Parathyroid adenoma (tissue), 2 donors: ENCODE measurements at regions not wholly inside any gene's neighbourhood (a gene's known extent, or its start where the extent isn't known, plus 50 kb on each side); places are given as distances from the start of the nearest gene placed in this dataset.

Experiments used
- H2AFZ ChIP-seq: fragments of 300-600 bp; sonication (generic); one replicate; pipeline ENCODE4 v1.7.0; 2017; ENCODE audit warnings: antibody characterized with exemption, mild to moderate bottlenecking
- H3K27ac ChIP-seq: fragments of 300-600 bp; sonication (generic); one replicate; pipeline ENCODE4 v1.7.0; 2017
- H3K27me3 ChIP-seq: fragments of 300-600 bp; sonication (generic); one replicate; pipeline ENCODE4 v1.7.0; 2017; ENCODE audit warnings: low read length; ENCODE audit not compliant: control insufficient read depth, insufficient read depth
- H3K36me3 ChIP-seq: fragments of 300-600 bp; sonication (generic); one replicate; pipeline ENCODE4 v1.7.0; 2017; ENCODE audit warnings: low read length; ENCODE audit not compliant: control insufficient read depth, insufficient read depth
- H3K4me1 ChIP-seq: fragments of 300-600 bp; sonication (generic); one replicate; pipeline ENCODE4 v1.7.0; 2017; ENCODE audit warnings: control low read depth
- H3K4me2 ChIP-seq: fragments of 300-600 bp; sonication (generic); one replicate; pipeline ENCODE4 v1.7.0; 2017; ENCODE audit warnings: low read length
- H3K4me3 ChIP-seq: fragments of 300-600 bp; sonication (generic); one replicate; pipeline ENCODE4 v1.7.0; 2017; ENCODE audit warnings: low read depth, low read length
- H3K79me2 ChIP-seq: fragments of 300-600 bp; sonication (generic); one replicate; pipeline ENCODE4 v1.7.0; 2017; ENCODE audit warnings: control low read depth
- H3K9ac ChIP-seq: fragments of 300-600 bp; sonication (generic); one replicate; pipeline ENCODE4 v1.7.0; 2017; ENCODE audit warnings: mild to moderate bottlenecking
- H3K9me3 ChIP-seq: fragments of 300-600 bp; sonication (generic); one replicate; pipeline ENCODE4 v1.7.0; 2017; ENCODE audit warnings: low read length; ENCODE audit not compliant: control insufficient read depth
- TF ChIP-seq, protein P1 (sequence below): fragments of 300-600 bp; sonication (generic); IDR thresholded peaks from one replicate; pipeline ENCODE4 v1.7.0; 2017; ENCODE audit warnings: antibody characterized with exemption, mild to moderate bottlenecking
- donor health status: primary hyperparathyroidism.

DNA sequence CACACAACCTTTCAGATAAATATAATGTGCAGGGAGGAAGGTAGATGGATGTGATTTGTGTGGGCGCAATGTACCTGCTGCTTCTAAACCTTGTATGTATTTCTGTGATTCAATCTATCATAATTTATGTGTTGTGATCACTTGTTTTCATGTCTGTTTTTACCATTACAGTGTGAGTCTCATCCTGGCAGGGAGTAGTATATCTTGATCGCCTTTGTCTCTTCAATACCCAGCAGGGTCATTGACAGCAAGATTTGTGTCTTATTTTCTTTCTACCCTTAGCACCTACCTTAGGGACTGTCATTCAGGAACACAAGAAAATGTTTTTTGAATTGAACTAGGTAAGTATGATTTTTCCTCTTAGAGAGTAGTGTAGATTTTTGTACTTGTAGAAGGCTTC is 83.7 kb upstream of the SELENOK start:
- no peaks in the 10 kb centered on the region for H3K4me1 ChIP-seq
- no peak overlapping the region for H3K4me3 ChIP-seq
- H3K9me3 ChIP-seq = no peaks in the 10 kb centered on the region
- no peak overlapping the region for H3K9ac ChIP-seq
- H2AFZ ChIP-seq = no peak overlapping the region
- H3K36me3 ChIP-seq = no peaks in the 10 kb centered on the region
- no peak overlapping the region for H3K27ac ChIP-seq
- H3K27me3 ChIP-seq = no peaks in the 10 kb centered on the region
- H3K79me2 ChIP-seq = no peaks in the 10 kb centered on the region
- no peak overlapping the region for H3K4me2 ChIP-seq
- TF ChIP-seq, protein P1, sequence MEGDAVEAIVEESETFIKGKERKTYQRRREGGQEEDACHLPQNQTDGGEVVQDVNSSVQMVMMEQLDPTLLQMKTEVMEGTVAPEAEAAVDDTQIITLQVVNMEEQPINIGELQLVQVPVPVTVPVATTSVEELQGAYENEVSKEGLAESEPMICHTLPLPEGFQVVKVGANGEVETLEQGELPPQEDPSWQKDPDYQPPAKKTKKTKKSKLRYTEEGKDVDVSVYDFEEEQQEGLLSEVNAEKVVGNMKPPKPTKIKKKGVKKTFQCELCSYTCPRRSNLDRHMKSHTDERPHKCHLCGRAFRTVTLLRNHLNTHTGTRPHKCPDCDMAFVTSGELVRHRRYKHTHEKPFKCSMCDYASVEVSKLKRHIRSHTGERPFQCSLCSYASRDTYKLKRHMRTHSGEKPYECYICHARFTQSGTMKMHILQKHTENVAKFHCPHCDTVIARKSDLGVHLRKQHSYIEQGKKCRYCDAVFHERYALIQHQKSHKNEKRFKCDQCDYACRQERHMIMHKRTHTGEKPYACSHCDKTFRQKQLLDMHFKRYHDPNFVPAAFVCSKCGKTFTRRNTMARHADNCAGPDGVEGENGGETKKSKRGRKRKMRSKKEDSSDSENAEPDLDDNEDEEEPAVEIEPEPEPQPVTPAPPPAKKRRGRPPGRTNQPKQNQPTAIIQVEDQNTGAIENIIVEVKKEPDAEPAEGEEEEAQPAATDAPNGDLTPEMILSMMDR = no peak

DNA sequence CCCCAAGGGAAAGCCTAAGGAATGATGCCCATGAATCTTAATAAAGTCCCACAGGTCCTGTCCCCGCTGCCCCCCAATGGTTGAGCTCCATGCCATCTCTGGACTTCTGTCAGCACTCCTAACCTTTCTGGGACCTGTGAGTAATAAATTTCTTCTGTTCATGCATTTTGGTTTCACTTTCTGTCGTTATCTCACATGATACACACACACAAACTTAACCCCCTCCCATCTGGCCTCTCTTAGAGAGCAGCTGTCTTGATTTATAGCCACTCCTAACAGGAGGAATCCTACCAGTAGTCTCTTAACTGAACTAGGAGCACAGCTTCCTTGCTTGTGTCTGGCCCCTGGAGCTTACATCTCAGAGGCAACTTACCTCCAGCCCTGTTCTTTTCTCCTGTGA is 82.7 kb upstream of the SELENOK start:
- no peaks in the 10 kb centered on the region for H3K9me3 ChIP-seq
- TF ChIP-seq, protein P1 = no peak
- H3K4me1 ChIP-seq = no peaks in the 10 kb centered on the region
- H3K4me2 ChIP-seq = no peak overlapping the region
- H3K9ac ChIP-seq = no peak overlapping the region
- no peaks in the 10 kb centered on the region for H3K79me2 ChIP-seq
- no peak overlapping the region for H3K4me3 ChIP-seq
- H3K36me3 ChIP-seq = no peaks in the 10 kb centered on the region
- H3K27ac ChIP-seq = no peak overlapping the region
- no peaks in the 10 kb centered on the region for H3K27me3 ChIP-seq
- no peak overlapping the region for H2AFZ ChIP-seq

DNA sequence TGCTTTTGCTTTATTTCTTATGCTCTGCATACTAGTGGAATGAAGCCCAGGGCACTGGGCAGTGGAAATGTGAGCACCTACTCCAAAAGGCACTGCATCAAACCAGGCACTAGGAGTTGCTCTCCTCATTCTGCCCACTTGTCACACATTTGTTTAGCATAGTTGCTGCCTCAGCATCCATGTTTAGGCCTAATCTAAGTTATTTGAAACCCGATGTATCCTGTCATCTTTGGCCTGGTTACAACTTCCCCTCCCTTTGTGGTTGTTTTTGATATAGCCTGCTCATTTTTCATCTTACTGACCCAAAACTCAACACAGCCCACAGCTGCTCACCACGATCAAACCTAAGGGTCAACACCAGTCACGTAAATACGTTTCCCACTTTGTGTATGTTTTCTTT is 82.2 kb upstream of the SELENOK start:
- Histone ChIP-seq H3K4me3 (no peak overlapping the region), H3K4me2 (no peak overlapping the region), H3K27me3 (no peaks in the 10 kb centered on the region), H3K4me1 (no peaks in the 10 kb centered on the region), H3K36me3 (no peaks in the 10 kb centered on the region), H3K9ac (no peak overlapping the region), H2AFZ (no peak overlapping the region), H3K79me2 (no peaks in the 10 kb centered on the region), H3K9me3 (no peaks in the 10 kb centered on the region), H3K27ac (no peak overlapping the region)
- TF ChIP-seq, protein P1 = no peak

DNA sequence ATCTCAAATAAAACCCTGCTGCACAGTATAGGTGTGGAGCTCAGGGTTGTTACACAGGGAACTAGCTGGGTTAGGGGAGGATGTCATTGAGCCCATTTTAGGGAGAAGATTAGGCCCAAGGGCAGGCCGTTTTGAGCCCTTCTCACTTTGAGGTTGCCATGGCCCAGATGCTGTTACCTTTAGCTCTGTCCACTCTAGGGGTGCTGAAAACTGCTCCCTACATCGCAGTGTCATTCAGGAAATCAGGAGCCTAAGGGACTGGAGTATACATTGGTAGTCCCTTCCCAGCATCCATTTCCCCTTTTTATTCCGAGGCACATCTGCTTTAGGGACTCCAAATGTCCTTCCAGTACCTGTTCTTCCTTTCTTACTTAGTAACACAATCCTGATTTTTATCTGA is 79.0 kb upstream of the SELENOK start:
- no peak overlapping the region for H3K4me2 ChIP-seq
- no peaks in the 10 kb centered on the region for H3K4me1 ChIP-seq
- no peak overlapping the region for H2AFZ ChIP-seq
- H3K36me3 ChIP-seq = no peaks in the 10 kb centered on the region
- TF ChIP-seq, protein P1 = no peak
- no peaks in the 10 kb centered on the region for H3K27me3 ChIP-seq
- no peak overlapping the region for H3K9ac ChIP-seq
- H3K27ac ChIP-seq = no peak overlapping the region
- H3K79me2 ChIP-seq = no peaks in the 10 kb centered on the region
- H3K9me3 ChIP-seq = no peaks in the 10 kb centered on the region
- no peak overlapping the region for H3K4me3 ChIP-seq

DNA sequence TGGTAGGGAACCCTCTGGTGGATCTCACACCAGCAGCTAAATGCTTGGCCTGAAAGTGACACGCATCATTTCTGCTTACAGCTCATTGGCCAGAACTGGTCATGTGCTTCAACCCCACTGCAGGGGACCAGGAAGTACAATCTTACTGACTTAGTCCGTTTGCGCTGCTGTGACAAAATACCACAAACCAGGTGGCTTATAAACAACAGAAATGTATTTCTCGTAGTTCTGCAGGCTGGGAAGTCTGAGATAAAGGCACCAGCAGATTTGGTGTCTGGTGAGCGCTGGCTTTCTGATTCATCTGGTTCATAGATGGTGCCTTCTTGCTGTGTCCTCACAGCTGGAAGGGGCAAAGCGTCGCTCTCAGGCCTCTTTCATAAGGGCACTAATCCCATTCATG is 77.4 kb upstream of the SELENOK start:
- Histone ChIP-seq H3K9me3 (no peaks in the 10 kb centered on the region), H3K4me2 (no peak overlapping the region), H3K79me2 (no peaks in the 10 kb centered on the region), H2AFZ (no peak overlapping the region), H3K27me3 (no peaks in the 10 kb centered on the region), H3K4me3 (no peak overlapping the region), H3K27ac (no peak overlapping the region), H3K36me3 (no peaks in the 10 kb centered on the region), H3K4me1 (no peaks in the 10 kb centered on the region), H3K9ac (no peak overlapping the region)
- TF ChIP-seq, protein P1 = no peak
